K562 (cell line): ENCODE measurements at regions not wholly inside any gene's neighbourhood (a gene's known extent, or its start where the extent isn't known, plus 50 kb on each side); places are given as distances from the start of the nearest gene placed in this dataset.

Experiments
- ATAC-seq: fragments of 200-7000 bp; cut with Tn5 transposase; 3 replicates; pipeline ENCODE4 v1.9.1; 2020; ENCODE audit warnings: moderate library complexity
- BruUV-seq: library from RNA; stranded (reverse); fragments of 400-500 nt; replicated peaks from 2 replicates; lab custom pipeline; 2021; lab: Mats Ljungman, UMichigan
- CTCF ChIA-PET: fragments of 300-600 bp; formaldehyde crosslinking; extraction: SDS; loops from one replicate; lab custom pipeline; 2021; ENCODE audit warnings: low intra/inter-chr PET ratio; lab: Yijun Ruan, JAX
- POLR2A ChIA-PET: fragments of 300-600, 350-650 bp; sonication (Branson Sonifier 250); formaldehyde crosslinking; extraction: SDS; loops from one replicate; lab custom pipeline; 2021; ENCODE audit warnings: antibody characterized with exemption, inconsistent platforms; lab: Yijun Ruan, JAX
- DNase-seq, 4 experiments: peaks; one replicate each; pipeline versions ENCODE4 v3.0.0 to v3.0.0-alpha.2; 2011 to 2018; ENCODE audit warnings: low spot score in 3 of 4, mixed read lengths in 3 of 4; ENCODE audit errors: extremely low read depth in 1 of 4
- FAIRE-seq: peaks from 2 replicates; lab custom pipeline; 2011; peaks lifted over from hg19 to GRCh38; lab: Jason Lieb, UNC
- H2AFZ ChIP-seq: 2 replicates; pipeline ENCODE4 v1.6.0; 2011; ENCODE audit warnings: low read depth, low read length, control low read depth, inconsistent platforms
- H3K27ac ChIP-seq: fragments of 200-600 bp; 3 replicates; pipeline ENCODE4 v1.8.0; 2011; ENCODE audit warnings: low read depth, mild to moderate bottlenecking, control low read depth, inconsistent platforms, low read length, moderate library complexity, mixed read lengths; ENCODE audit errors: extremely low read depth
- H3K27me3 ChIP-seq, 2 experiments: fragments of 300-600 bp in 1 of 2; 2 replicates in 1 of 2; 3 replicates in 1 of 2; pipeline versions ENCODE4 v1.6.0 to v1.8.0; 2011; ENCODE audit warnings: inconsistent platforms in 2 of 2, low read length in 2 of 2, mild to moderate bottlenecking in 1 of 2, mixed read lengths in 1 of 2, moderate library complexity in 1 of 2; ENCODE audit not compliant: control insufficient read depth in 2 of 2, insufficient read depth in 2 of 2
- H3K36me3 ChIP-seq: fragments of 300-600 bp; 3 replicates; pipeline ENCODE4 v1.8.0; 2011; ENCODE audit warnings: mild to moderate bottlenecking, low read length, inconsistent platforms; ENCODE audit not compliant: control insufficient read depth, insufficient read depth
- H3K4me1 ChIP-seq, 2 experiments: fragments of 200-600 bp in 1 of 2; replicated peaks in 1 of 2; 2 replicates in 1 of 2; 3 replicates in 1 of 2; pipeline versions ENCODE4 v1.5.1 to v1.8.0; 2011; ENCODE audit warnings: inconsistent platforms in 2 of 2, low read length in 2 of 2, mild to moderate bottlenecking in 1 of 2, mixed read lengths in 1 of 2, moderate library complexity in 1 of 2; ENCODE audit not compliant: control insufficient read depth in 2 of 2, insufficient read depth in 2 of 2
- H3K4me2 ChIP-seq: 2 replicates; pipeline ENCODE4 v1.6.1; 2011; ENCODE audit warnings: low read length, control low read depth, inconsistent platforms, mixed read lengths; ENCODE audit not compliant: insufficient read depth
- H3K4me3 ChIP-seq: fragments of 200-600 bp; sonication (generic), shearing (Covaris generic); 2 replicates; pipeline ENCODE4 v1.5.1; 2016; ENCODE audit warnings: control low read depth, inconsistent platforms
- H3K79me2 ChIP-seq: fragments of 200-600 bp; 3 replicates; pipeline ENCODE4 v1.8.0; 2011; ENCODE audit warnings: low read length, inconsistent platforms; ENCODE audit not compliant: control insufficient read depth, insufficient read depth
- H3K9ac ChIP-seq, 2 experiments: 2 replicates each; pipeline versions ENCODE4 v1.6.0 to v1.6.1; 2011; ENCODE audit warnings: low read depth in 2 of 2, low read length in 2 of 2, control low read depth in 1 of 2, inconsistent platforms in 1 of 2, mild to moderate bottlenecking in 1 of 2, mixed read lengths in 1 of 2; ENCODE audit not compliant: insufficient read depth in 1 of 2
- H3K9me1 ChIP-seq: one replicate; pipeline ENCODE4 v1.6.0; 2011; ENCODE audit warnings: inconsistent platforms, mild to moderate bottlenecking, low read length, moderate library complexity; ENCODE audit not compliant: control insufficient read depth, insufficient read depth
- H3K9me3 ChIP-seq: replicated peaks from 2 replicates; pipeline ENCODE4 v1.5.1; 2011; ENCODE audit warnings: low read depth, low read length, inconsistent platforms; ENCODE audit not compliant: control insufficient read depth, insufficient read depth
- H4K20me1 ChIP-seq: replicated peaks from 2 replicates; pipeline ENCODE4 v1.6.1; 2011; ENCODE audit warnings: low read length, inconsistent platforms, mixed read lengths; ENCODE audit not compliant: control insufficient read depth, insufficient read depth
- CREB3 ChIP-seq: fragments of 450-650 bp; conservative IDR thresholded peaks from 2 replicates; pipeline ENCODE4 v1.6.1; 2016; ENCODE audit warnings: missing genetic modification characterization, low read depth, mild to moderate bottlenecking, missing compliant biosample characterization, moderate library complexity
- EP400 ChIP-seq: fragments of 450-650 bp; IDR thresholded peaks from 2 replicates; pipeline ENCODE4 v1.6.1; 2017; ENCODE audit warnings: antibody characterized with exemption, mild to moderate bottlenecking, moderate library complexity
- ERF ChIP-seq: fragments of 450-650 bp; formaldehyde crosslinking; IDR thresholded peaks from 2 replicates; pipeline ENCODE4 v1.4.0; 2020; ENCODE audit warnings: mild to moderate bottlenecking, mixed read lengths
- ESRRB ChIP-seq: fragments of 250-450 bp; sonication (Bioruptor Pico); IDR thresholded peaks from 2 replicates; pipeline ENCODE4 v1.5.0; 2020; ENCODE audit warnings: mild to moderate bottlenecking, moderate library complexity, borderline replicate concordance
- HNRNPK ChIP-seq: fragments of 200-400 bp; formaldehyde crosslinking; IDR thresholded peaks from one replicate; pipeline ENCODE4 v1.6.1; 2018; ENCODE audit warnings: mild to moderate bottlenecking, low read depth, low read length; ENCODE audit not compliant: poor library complexity, severe bottlenecking
- JUNB ChIP-seq: fragments of 450-650 bp; formaldehyde crosslinking; conservative IDR thresholded peaks from 2 replicates; pipeline ENCODE4 v1.4.0; 2020; ENCODE audit warnings: mild to moderate bottlenecking
- KDM4B ChIP-seq, 2 experiments: fragments of 450-650 bp in 1 of 2; sonication (generic) in 1 of 2; IDR thresholded peaks; 2 replicates each; pipeline ENCODE4 v1.6.1; 2016 to 2017; ENCODE audit warnings: borderline replicate concordance in 2 of 2, antibody characterized with exemption in 1 of 2, low read depth in 1 of 2, mild to moderate bottlenecking in 1 of 2
- MED1 ChIP-seq: sonication (generic); formaldehyde crosslinking; IDR thresholded peaks from 2 replicates; pipeline ENCODE4 v1.8.1; 2023; ENCODE audit warnings: missing genetic modification reagents, borderline replicate concordance
- MXI1 ChIP-seq: IDR thresholded peaks from 2 replicates; pipeline ENCODE4 v1.6.1; 2011; ENCODE audit warnings: low read depth, mild to moderate bottlenecking, improper control_type of control experiment, low read length
- ZFX ChIP-seq: sonication (generic); formaldehyde crosslinking; IDR thresholded peaks from 2 replicates; pipeline ENCODE4 v1.8.0; 2022; ENCODE audit warnings: mild to moderate bottlenecking, missing genetic modification reagents, moderate library complexity
- ZNF408 ChIP-seq: fragments of 250-450 bp; sonication (Bioruptor Pico); IDR thresholded peaks from 2 replicates; pipeline ENCODE4 v1.4.0; 2020; ENCODE audit warnings: low read depth, mild to moderate bottlenecking, moderate library complexity
- in situ Hi-C: fragments of 300-500 bp; cut with MboI; formaldehyde crosslinking; loops from 4 replicates; pipeline ENCODE4 v1.15.0; 2018; ENCODE audit warnings: inconsistent platforms, mixed read lengths
- intact Hi-C: fragments of 100-400 bp; cut with micrococcal nuclease; formaldehyde crosslinking; loops from 2 replicates; pipeline ENCODE4 v1.14.2; 2022
- TF ChIP-seq, protein P1 (sequence below), 2 experiments: fragments of 250-450 bp in 1 of 2; fragments of 450-650 bp in 1 of 2; sonication (Bioruptor Pico) in 1 of 2; IDR thresholded peaks; 2 replicates each; pipeline versions ENCODE4 v1.6.1 to v1.8.0; 2016 to 2021; ENCODE audit warnings: mild to moderate bottlenecking in 2 of 2, moderate library complexity in 2 of 2, missing compliant biosample characterization in 1 of 2, missing genetic modification characterization in 1 of 2

DNA sequence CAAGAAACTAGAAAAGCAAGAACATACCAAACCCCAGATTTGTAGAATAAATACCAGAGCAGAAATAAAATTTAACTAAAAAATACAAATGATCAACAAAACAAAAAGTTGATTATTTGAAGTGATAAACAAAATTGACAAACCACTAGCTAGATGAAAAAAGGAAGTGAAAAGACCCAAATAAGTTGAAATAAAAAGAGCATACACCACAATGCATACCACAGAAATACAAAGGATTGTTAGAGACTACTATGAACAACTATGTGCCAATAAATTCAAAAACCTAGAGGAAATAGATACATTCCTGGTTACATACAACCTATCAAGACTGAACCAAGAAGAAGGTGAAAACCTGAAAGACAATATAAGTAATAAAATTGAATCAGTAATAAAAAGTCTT lies 333.4 kb downstream of the SH2D4B start:
- ChIA-PET POLR2A (no interaction called here), CTCF (no interaction called here)
- no peak for TF ChIP-seq HNRNPK
- TF ChIP-seq MXI1: no peak
- TF ChIP-seq ERF: no peak
- TF ChIP-seq ESRRB (CRISPR knock-in tag): no peak
- TF ChIP-seq KDM4B (IDR thresholded peaks at IDR 0.05; ENCODE audit: borderline replicate concordance in 2 of 2, low read depth in 1 of 2): no peak
- no peak for TF ChIP-seq JUNB
- no peak for TF ChIP-seq MED1 (CRISPR knock-in tag)
- no peak for TF ChIP-seq EP400
- TF ChIP-seq ZNF408 (CRISPR knock-in tag): no peak
- no peak for TF ChIP-seq ZFX (CRISPR knock-in tag)
- no peak for TF ChIP-seq CREB3 (tag)
- TF ChIP-seq, protein P1, sequence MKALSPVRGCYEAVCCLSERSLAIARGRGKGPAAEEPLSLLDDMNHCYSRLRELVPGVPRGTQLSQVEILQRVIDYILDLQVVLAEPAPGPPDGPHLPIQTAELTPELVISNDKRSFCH (CRISPR knock-in tag; IDR thresholded peaks at IDR 0.05): no peak
- TF ChIP-seq, protein P1 (tag; IDR thresholded peaks at IDR 0.05): no peak
- Histone ChIP-seq H3K79me2 (no peaks in the 10 kb centered on the region), H4K20me1 (no peaks in the 10 kb centered on the region), H3K27ac (no peak overlapping the region), H3K9me1 (no peaks in the 10 kb centered on the region), H2AFZ (no peak overlapping the region), H3K9me3 (no peaks in the 10 kb centered on the region), H3K36me3 (no peaks in the 10 kb centered on the region), H3K4me2 (no peak overlapping the region), H3K4me1 (no peaks in the 10 kb centered on the region), H3K9ac (no peak overlapping the region), H3K27me3 (no peaks in the 10 kb centered on the region), H3K4me3 (no peak overlapping the region)
- intact Hi-C loops: no loop called here
- DNase-seq: no peak
- BruUV-seq: no TSS peak
- in situ Hi-C loops: no loop called here
- ATAC-seq: no peak
- FAIRE-seq: no peak
